Fibroblast of lung (primary cell): ENCODE measurements at regions not wholly inside any gene's neighbourhood (a gene's known extent, or its start where the extent isn't known, plus 50 kb on each side); places are given as distances from the start of the nearest gene placed in this dataset.
A peak's percentile ranks its signal among the peaks of the same experiment; 100 is the strongest.

Experiments
- DNase-seq, 2 donors: peaks; one replicate each; pipeline versions ENCODE4 v3.0.0 to v3.0.0-alpha.2; 2010; ENCODE audit warnings: low read depth in 2 of 2
- H2AFZ ChIP-seq: 2 replicates; pipeline ENCODE4 v1.5.1; 2012; ENCODE audit warnings: low read length, control low read depth, inconsistent platforms
- H3K27ac ChIP-seq: 2 replicates; pipeline ENCODE4 v1.5.1; 2011; ENCODE audit warnings: low read length, control low read depth; ENCODE audit not compliant: insufficient read depth
- H3K27me3 ChIP-seq: 2 replicates; pipeline ENCODE4 v1.5.1; 2011; ENCODE audit warnings: mild to moderate bottlenecking, low read length; ENCODE audit not compliant: control insufficient read depth, insufficient read depth
- H3K36me3 ChIP-seq: 2 replicates; pipeline ENCODE4 v1.5.1; 2011; ENCODE audit warnings: low read length; ENCODE audit not compliant: control insufficient read depth, insufficient read depth
- H3K4me1 ChIP-seq: 2 replicates; pipeline ENCODE4 v1.5.1; 2011; ENCODE audit warnings: low read length; ENCODE audit not compliant: control insufficient read depth, insufficient read depth; ENCODE audit errors: extremely low read depth
- H3K4me2 ChIP-seq: 2 replicates; pipeline ENCODE4 v1.5.1; 2011; ENCODE audit warnings: low read length, control low read depth; ENCODE audit not compliant: insufficient read depth; ENCODE audit errors: extremely low read depth
- H3K4me3 ChIP-seq, 4 experiments: fragments of 200-600 bp in 1 of 4; sonication (generic) in 1 of 4; replicated peaks in 1 of 4; 2 replicates each; pipeline ENCODE4 v1.5.1; 2011 to 2016; ENCODE audit warnings: low read length in 4 of 4, low read depth in 3 of 4, mild to moderate bottlenecking in 3 of 4, control low read depth in 2 of 4, inconsistent platforms in 1 of 4, mixed read lengths in 1 of 4; ENCODE audit not compliant: insufficient read depth in 1 of 4; ENCODE audit errors: control extremely low read depth in 1 of 4
- H3K79me2 ChIP-seq: 2 replicates; pipeline ENCODE4 v1.5.1; 2012; ENCODE audit warnings: mild to moderate bottlenecking, low read length, inconsistent platforms; ENCODE audit not compliant: control insufficient read depth, insufficient read depth
- H3K9ac ChIP-seq: 2 replicates; pipeline ENCODE4 v1.5.1; 2011; ENCODE audit warnings: mild to moderate bottlenecking, low read length, control low read depth; ENCODE audit not compliant: insufficient read depth
- H3K9me3 ChIP-seq: 2 replicates; pipeline ENCODE4 v1.5.1; 2012; ENCODE audit warnings: low read depth, low read length; ENCODE audit not compliant: control insufficient read depth, insufficient read depth
- H4K20me1 ChIP-seq: 2 replicates; pipeline ENCODE4 v1.5.1; 2011; ENCODE audit warnings: low read length; ENCODE audit not compliant: control insufficient read depth, insufficient read depth; ENCODE audit errors: extremely low read depth
- EZH2 ChIP-seq: IDR thresholded peaks from 2 replicates; pipeline ENCODE4 v1.5.1; 2012; ENCODE audit warnings: low read length, control low read depth, mild to moderate bottlenecking; ENCODE audit errors: missing control alignments
- TF ChIP-seq, protein P1 (sequence below), 2 donors: IDR thresholded peaks in 1 of 2; conservative IDR thresholded peaks in 1 of 2; 1 replicate in 1 of 2; 2 replicates in 1 of 2; pipeline ENCODE4 v1.5.1; 2011 to 2012; ENCODE audit warnings: low read length in 2 of 2, control low read depth in 1 of 2, inconsistent platforms in 1 of 2, low read depth in 1 of 2, mild to moderate bottlenecking in 1 of 2

- TF ChIP-seq, protein P1, sequence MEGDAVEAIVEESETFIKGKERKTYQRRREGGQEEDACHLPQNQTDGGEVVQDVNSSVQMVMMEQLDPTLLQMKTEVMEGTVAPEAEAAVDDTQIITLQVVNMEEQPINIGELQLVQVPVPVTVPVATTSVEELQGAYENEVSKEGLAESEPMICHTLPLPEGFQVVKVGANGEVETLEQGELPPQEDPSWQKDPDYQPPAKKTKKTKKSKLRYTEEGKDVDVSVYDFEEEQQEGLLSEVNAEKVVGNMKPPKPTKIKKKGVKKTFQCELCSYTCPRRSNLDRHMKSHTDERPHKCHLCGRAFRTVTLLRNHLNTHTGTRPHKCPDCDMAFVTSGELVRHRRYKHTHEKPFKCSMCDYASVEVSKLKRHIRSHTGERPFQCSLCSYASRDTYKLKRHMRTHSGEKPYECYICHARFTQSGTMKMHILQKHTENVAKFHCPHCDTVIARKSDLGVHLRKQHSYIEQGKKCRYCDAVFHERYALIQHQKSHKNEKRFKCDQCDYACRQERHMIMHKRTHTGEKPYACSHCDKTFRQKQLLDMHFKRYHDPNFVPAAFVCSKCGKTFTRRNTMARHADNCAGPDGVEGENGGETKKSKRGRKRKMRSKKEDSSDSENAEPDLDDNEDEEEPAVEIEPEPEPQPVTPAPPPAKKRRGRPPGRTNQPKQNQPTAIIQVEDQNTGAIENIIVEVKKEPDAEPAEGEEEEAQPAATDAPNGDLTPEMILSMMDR (conservative IDR thresholded peaks at IDR 0.05 in 1 of 2, IDR thresholded peaks at IDR 0.05 in 1 of 2; ENCODE audit: low read depth in 1 of 2, low read length in 2 of 2) = no peak
- no peak for TF ChIP-seq EZH2
- Histone ChIP-seq H3K4me3 (no peak overlapping the region), H3K9me3 (no peaks in the 10 kb centered on the region), H3K9ac (no peak overlapping the region), H2AFZ (no peak overlapping the region), H3K27ac (no peak overlapping the region), H3K4me1 (no peaks in the 10 kb centered on the region), H3K27me3 (no peaks in the 10 kb centered on the region), H3K79me2 (no peaks in the 10 kb centered on the region), H4K20me1 (no peaks in the 10 kb centered on the region), H3K36me3 (no peaks in the 10 kb centered on the region), H3K4me2 (no peak overlapping the region)
- no peak for DNase-seq
Observed at GRCh38 chr14:26870722-26871617, 273.1 kb upstream of the NOVA1 start.

DNA sequence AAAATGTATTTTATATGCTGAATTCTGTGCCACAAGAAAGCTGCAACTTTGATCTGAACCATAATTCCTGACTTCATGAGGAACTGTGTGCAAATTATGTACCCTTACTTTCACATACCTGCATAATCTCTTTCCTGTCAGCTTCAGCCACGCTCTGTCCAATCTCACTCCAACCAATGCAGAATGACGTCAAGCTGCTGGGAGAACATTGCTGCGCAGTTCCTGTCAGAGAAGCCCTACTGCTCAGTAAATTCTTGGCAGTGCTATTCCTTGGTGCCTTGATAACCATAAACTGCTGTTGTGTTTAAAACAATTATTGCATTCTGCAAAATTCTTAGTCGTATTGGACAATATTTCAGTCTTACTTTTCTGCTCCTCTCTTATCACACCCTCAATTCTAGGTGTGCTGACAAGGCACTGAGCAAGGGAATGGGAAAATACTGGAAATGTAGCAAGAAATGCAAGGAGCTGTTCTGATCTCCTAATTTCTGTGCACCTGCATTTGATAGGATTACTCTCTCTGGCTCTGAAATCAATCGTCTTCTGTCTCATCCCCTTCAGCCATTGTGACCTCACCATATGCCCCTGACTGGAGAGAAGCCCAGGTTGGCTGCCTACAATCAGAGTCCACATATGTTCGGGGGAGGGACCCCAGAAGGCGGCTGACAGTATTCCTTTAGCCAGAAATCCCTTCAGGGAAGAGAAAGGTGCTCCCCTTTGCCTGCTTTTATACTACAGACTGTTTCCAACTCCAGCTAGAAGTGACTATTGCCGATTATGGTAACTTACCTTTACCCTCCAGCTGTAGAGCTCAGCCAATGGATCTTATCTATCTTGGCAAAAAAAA, 274.9 kb upstream of the NOVA1 start:
- Histone ChIP-seq H3K4me3 (no peak overlapping the region), H3K36me3 (no peaks in the 10 kb centered on the region), H2AFZ (no peak overlapping the region), H3K27ac (no peak overlapping the region), H3K9me3 (no peaks in the 10 kb centered on the region), H4K20me1 (no peaks in the 10 kb centered on the region), H3K4me1 (no peaks in the 10 kb centered on the region), H3K79me2 (no peaks in the 10 kb centered on the region), H3K9ac (no peak overlapping the region), H3K4me2 (no peak overlapping the region), H3K27me3 (no peaks in the 10 kb centered on the region)
- DNase-seq = peak; percentile 19 to 47
- no peak for TF ChIP-seq EZH2
- TF ChIP-seq, protein P1 (conservative IDR thresholded peaks at IDR 0.05 in 1 of 2, IDR thresholded peaks at IDR 0.05 in 1 of 2; ENCODE audit: low read depth in 1 of 2, low read length in 2 of 2) = no peak

DNA sequence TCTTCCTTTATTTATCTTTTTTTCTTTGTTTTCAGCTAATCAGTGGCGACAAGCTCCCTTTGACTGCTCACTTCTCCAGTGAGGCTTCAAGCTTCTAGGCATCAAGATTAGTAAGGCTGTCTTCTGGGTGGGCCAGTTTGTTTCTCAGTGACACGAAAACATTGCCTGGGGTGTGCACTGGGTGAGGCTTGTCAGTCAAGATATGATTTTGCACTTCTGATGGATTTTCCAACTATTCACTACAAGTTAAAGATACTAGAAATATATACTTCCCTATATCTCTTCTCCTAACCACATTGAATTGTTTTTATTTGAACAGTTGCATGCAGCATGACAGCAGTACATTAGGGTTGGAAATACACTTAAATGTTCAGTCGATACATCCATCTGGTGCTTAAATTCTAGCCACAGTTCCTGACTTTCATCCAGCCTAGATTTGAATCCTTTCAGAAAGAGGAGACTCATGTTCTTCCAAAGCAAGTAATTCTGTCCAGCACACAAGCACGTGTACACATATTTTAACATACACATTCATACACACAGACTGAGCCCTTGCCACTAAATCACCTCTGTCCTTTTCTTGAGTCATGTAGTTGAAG, 275.6 kb upstream of the NOVA1 start:
- Histone ChIP-seq H3K9ac (no peak overlapping the region), H3K9me3 (no peaks in the 10 kb centered on the region), H3K4me1 (no peaks in the 10 kb centered on the region), H3K4me3 (no peak overlapping the region), H3K27ac (no peak overlapping the region), H3K27me3 (no peaks in the 10 kb centered on the region), H4K20me1 (no peaks in the 10 kb centered on the region), H3K36me3 (no peaks in the 10 kb centered on the region), H2AFZ (no peak overlapping the region), H3K4me2 (no peak overlapping the region), H3K79me2 (no peaks in the 10 kb centered on the region)
- TF ChIP-seq EZH2 = no peak
- TF ChIP-seq, protein P1 (conservative IDR thresholded peaks at IDR 0.05 in 1 of 2, IDR thresholded peaks at IDR 0.05 in 1 of 2; ENCODE audit: low read depth in 1 of 2, low read length in 2 of 2) = no peak
- DNase-seq = no peak
